Keratinocyte (primary cell): ENCODE measurements at regions not wholly inside any gene's neighbourhood (a gene's known extent, or its start where the extent isn't known, plus 50 kb on each side); places are given as distances from the start of the nearest gene placed in this dataset.
A peak's percentile ranks its signal among the peaks of the same experiment; 100 is the strongest.

Source experiments
- DNase-seq: peaks from one replicate; pipeline ENCODE4 v3.0.0-alpha.2; 2011; ENCODE audit warnings: low read depth, missing footprints, low spot score
- FAIRE-seq: peaks from 2 replicates; lab custom pipeline; 2011; peaks lifted over from hg19 to GRCh38; lab: Jason Lieb, UNC
- H2AFZ ChIP-seq: 2 replicates; pipeline ENCODE4 v1.6.0; 2012; ENCODE audit warnings: low read length, control low read depth, inconsistent platforms; ENCODE audit not compliant: control insufficient read depth
- H3K27ac ChIP-seq: 2 replicates; pipeline ENCODE4 v1.5.1; 2011; ENCODE audit warnings: low read length; ENCODE audit not compliant: control insufficient read depth, insufficient read depth
- H3K27me3 ChIP-seq: 3 replicates; pipeline ENCODE4 v1.6.0; 2011; ENCODE audit warnings: low read length; ENCODE audit not compliant: control insufficient read depth, insufficient read depth; ENCODE audit errors: extremely low read depth
- H3K36me3 ChIP-seq, 2 experiments: 2 replicates in 1 of 2; 3 replicates in 1 of 2; pipeline ENCODE4 v1.5.1; 2011; ENCODE audit warnings: low read length in 2 of 2, mild to moderate bottlenecking in 1 of 2; ENCODE audit not compliant: control insufficient read depth in 2 of 2, insufficient read depth in 2 of 2; ENCODE audit errors: extremely low read depth in 1 of 2
- H3K4me1 ChIP-seq: 3 replicates; pipeline ENCODE4 v1.5.1; 2011; ENCODE audit warnings: low read length; ENCODE audit not compliant: control insufficient read depth, insufficient read depth; ENCODE audit errors: extremely low read depth
- H3K4me2 ChIP-seq: 3 replicates; pipeline ENCODE4 v1.6.0; 2011; ENCODE audit warnings: low read depth, low read length; ENCODE audit not compliant: control insufficient read depth, insufficient read depth; ENCODE audit errors: extremely low read depth
- H3K4me3 ChIP-seq, 3 experiments: fragments of 200-600 bp in 1 of 3; sonication (generic) in 1 of 3; 2 replicates in 2 of 3; 3 replicates in 1 of 3; pipeline ENCODE4 v1.5.1; 2011 to 2016; ENCODE audit warnings: low read length in 3 of 3, mild to moderate bottlenecking in 3 of 3, control low read depth in 2 of 3, inconsistent platforms in 1 of 3, low read depth in 1 of 3, mixed read lengths in 1 of 3, mixed run types in 1 of 3, moderate library complexity in 1 of 3; ENCODE audit not compliant: control insufficient read depth in 2 of 3, insufficient read depth in 2 of 3; ENCODE audit errors: extremely low read depth in 1 of 3
- H3K79me2 ChIP-seq: 2 replicates; pipeline ENCODE4 v1.6.0; 2012; ENCODE audit warnings: low read length; ENCODE audit not compliant: control insufficient read depth, insufficient read depth
- H3K9ac ChIP-seq: 3 replicates; pipeline ENCODE4 v1.6.0; 2011; ENCODE audit warnings: low read length; ENCODE audit not compliant: control insufficient read depth, insufficient read depth; ENCODE audit errors: extremely low read depth
- H3K9me1 ChIP-seq: 3 replicates; pipeline ENCODE4 v1.6.0; 2011; ENCODE audit warnings: low read length; ENCODE audit not compliant: control insufficient read depth, insufficient read depth; ENCODE audit errors: extremely low read depth
- H3K9me3 ChIP-seq: 2 replicates; pipeline ENCODE4 v1.5.1; 2012; ENCODE audit warnings: low read depth, low read length; ENCODE audit not compliant: control insufficient read depth
- H4K20me1 ChIP-seq: 3 replicates; pipeline ENCODE4 v1.6.0; 2011; ENCODE audit warnings: low read length; ENCODE audit not compliant: control insufficient read depth, insufficient read depth; ENCODE audit errors: extremely low read depth
- EZH2 ChIP-seq: IDR thresholded peaks from one replicate; pipeline ENCODE4 v1.6.1; 2012; ENCODE audit warnings: inconsistent platforms, mild to moderate bottlenecking, low read length, moderate library complexity
- dilution Hi-C: fragments of 300-500 bp; cut with MboI; formaldehyde crosslinking; loops from one replicate; pipeline ENCODE4 v1.7.0; 2020; ENCODE audit warnings: low sequenced_read_pairs; ENCODE audit not compliant: extremely low pct_ligation_motif_present
- TF ChIP-seq, protein P1 (sequence below), 3 experiments: IDR thresholded peaks in 1 of 3; conservative IDR thresholded peaks in 1 of 3; optimal IDR thresholded peaks in 1 of 3; 2 replicates in 2 of 3; 3 replicates in 1 of 3; pipeline versions ENCODE3 to v1.5.1; 2011; ENCODE audit warnings: low read length in 3 of 3, mild to moderate bottlenecking in 3 of 3, moderate library complexity in 2 of 3, control low read depth in 1 of 3, inconsistent platforms in 1 of 3; ENCODE audit not compliant: insufficient read depth in 2 of 3; ENCODE audit errors: extremely low read depth in 1 of 3

GRCh38 chr4:116618638-116619037 is 466.7 kb downstream of the TRAM1L1 start:
- no peak overlapping the region for H3K4me2 ChIP-seq
- no peak overlapping the region for H3K4me3 ChIP-seq
- H3K27ac ChIP-seq = no peak overlapping the region
- FAIRE-seq = no peak
- TF ChIP-seq, protein P1, sequence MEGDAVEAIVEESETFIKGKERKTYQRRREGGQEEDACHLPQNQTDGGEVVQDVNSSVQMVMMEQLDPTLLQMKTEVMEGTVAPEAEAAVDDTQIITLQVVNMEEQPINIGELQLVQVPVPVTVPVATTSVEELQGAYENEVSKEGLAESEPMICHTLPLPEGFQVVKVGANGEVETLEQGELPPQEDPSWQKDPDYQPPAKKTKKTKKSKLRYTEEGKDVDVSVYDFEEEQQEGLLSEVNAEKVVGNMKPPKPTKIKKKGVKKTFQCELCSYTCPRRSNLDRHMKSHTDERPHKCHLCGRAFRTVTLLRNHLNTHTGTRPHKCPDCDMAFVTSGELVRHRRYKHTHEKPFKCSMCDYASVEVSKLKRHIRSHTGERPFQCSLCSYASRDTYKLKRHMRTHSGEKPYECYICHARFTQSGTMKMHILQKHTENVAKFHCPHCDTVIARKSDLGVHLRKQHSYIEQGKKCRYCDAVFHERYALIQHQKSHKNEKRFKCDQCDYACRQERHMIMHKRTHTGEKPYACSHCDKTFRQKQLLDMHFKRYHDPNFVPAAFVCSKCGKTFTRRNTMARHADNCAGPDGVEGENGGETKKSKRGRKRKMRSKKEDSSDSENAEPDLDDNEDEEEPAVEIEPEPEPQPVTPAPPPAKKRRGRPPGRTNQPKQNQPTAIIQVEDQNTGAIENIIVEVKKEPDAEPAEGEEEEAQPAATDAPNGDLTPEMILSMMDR (optimal IDR thresholded peaks at IDR 0.05 in 1 of 3, IDR thresholded peaks at IDR 0.05 in 1 of 3, conservative IDR thresholded peaks at IDR 0.05 in 1 of 3; ENCODE audit: extremely low read depth in 1 of 3, insufficient read depth in 2 of 3, low read length in 3 of 3) = no peak
- TF ChIP-seq EZH2 = no peak
- no peaks in the 10 kb centered on the region for H4K20me1 ChIP-seq
- no peaks in the 10 kb centered on the region for H3K9me1 ChIP-seq
- no peak overlapping the region for H2AFZ ChIP-seq
- no peak overlapping the region for H3K9ac ChIP-seq
- no peaks in the 10 kb centered on the region for H3K4me1 ChIP-seq
- H3K9me3 ChIP-seq = no peaks in the 10 kb centered on the region
- dilution Hi-C loops = no loop called here
- H3K36me3 ChIP-seq = no peaks in the 10 kb centered on the region
- DNase-seq = no peak
- H3K27me3 ChIP-seq = no peaks in the 10 kb centered on the region
- H3K79me2 ChIP-seq = no peaks in the 10 kb centered on the region

DNA sequence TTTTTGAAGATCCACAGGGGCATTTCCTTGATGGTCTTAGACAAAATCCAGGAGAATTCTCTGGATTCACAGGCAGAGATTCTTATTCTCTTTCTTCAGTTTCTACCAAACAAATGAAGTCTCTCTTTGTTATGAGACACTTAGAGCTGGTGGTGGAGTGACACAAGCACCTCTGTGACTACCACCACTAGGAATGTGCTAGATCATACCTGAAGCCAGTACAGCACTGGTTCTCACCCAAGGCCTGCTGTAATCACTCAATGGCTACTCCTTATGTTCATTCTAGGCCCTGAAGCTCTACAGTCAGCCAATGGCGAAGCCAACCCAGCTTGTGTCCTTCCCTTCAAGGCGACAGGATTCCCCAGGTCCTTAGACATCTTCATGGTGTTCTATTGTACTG is 482.3 kb downstream of the TRAM1L1 start:
- Histone ChIP-seq H3K27me3 (no peaks in the 10 kb centered on the region), H3K4me2 (no peak overlapping the region), H3K9me1 (no peaks in the 10 kb centered on the region), H3K79me2 (no peaks in the 10 kb centered on the region), H3K4me1 (peaks cover 5% of the 10 kb centered on the region), H3K36me3 (no peaks in the 10 kb centered on the region), H3K9me3 (peaks cover 2% of the 10 kb centered on the region), H3K27ac (peak overlapping the region; percentile 27), H3K4me3 (no peak overlapping the region), H4K20me1 (no peaks in the 10 kb centered on the region), H2AFZ (peak overlapping the region; percentile 59), H3K9ac (no peak overlapping the region)
- dilution Hi-C loops = no loop called here
- FAIRE-seq (peak; percentile 59), DNase-seq (peak; percentile 19)
- no peak for TF ChIP-seq EZH2
- TF ChIP-seq, protein P1 (optimal IDR thresholded peaks at IDR 0.05 in 1 of 3, IDR thresholded peaks at IDR 0.05 in 1 of 3, conservative IDR thresholded peaks at IDR 0.05 in 1 of 3; ENCODE audit: extremely low read depth in 1 of 3, insufficient read depth in 2 of 3, low read length in 3 of 3) = no peak
